Fibroblast of mammary gland (primary cell): ENCODE measurements at regions not wholly inside any gene's neighbourhood (a gene's known extent, or its start where the extent isn't known, plus 50 kb on each side); places are given as distances from the start of the nearest gene placed in this dataset.

Experiments
- DNase-seq: peaks from one replicate; pipeline ENCODE4 v3.0.0-alpha.2; 2010; ENCODE audit warnings: low read depth
- H3K4me3 ChIP-seq: 2 replicates; pipeline ENCODE4 v1.5.1; 2011; ENCODE audit warnings: low read depth, mild to moderate bottlenecking, low read length, moderate library complexity; ENCODE audit not compliant: control insufficient read depth
- CTCF ChIP-seq: conservative IDR thresholded peaks from 2 replicates; pipeline ENCODE4 v1.5.1; 2011; ENCODE audit warnings: low read depth, low read length, inconsistent platforms; ENCODE audit not compliant: control insufficient read depth, insufficient read depth

DNA sequence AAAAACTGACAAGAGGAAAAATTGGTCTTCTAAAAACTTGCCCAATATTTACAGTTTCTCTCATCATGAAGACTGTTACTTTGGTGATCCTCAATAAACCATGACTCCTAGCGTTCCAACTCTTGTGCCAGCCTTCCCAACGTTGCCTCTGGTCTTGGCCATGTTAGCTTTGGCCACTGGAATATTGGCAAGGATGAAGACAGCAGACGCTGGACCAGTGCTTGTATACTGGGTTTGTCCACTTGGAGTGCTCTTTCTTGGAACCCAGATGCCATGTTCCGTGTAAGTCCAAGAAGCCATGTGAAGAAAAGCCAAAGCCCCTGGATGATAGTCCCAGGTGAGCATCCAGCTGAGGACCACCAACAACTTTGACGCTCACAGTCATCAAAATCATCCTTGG lies 379.6 kb downstream of the NUAK1 start:
- no peak for TF ChIP-seq CTCF
- no peak overlapping the region for H3K4me3 ChIP-seq
- no peak for DNase-seq

DNA sequence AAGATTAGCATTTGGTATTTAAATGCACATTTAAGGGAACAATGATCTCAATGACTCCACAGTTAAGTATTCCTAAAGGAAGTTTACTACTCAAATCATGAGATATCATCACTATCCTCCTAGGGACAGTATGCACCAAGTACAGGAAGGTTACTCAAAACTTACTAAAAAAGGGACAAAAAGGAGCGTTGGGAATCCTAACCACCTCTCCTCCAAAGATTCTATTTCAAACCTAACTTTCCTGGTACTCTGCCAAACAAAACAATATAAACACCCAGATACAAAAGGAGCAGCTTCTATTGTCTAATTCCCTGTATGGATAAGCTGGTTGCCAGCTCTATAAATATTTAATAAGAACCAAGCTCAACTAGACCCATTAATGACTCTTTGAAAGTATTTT lies 377.7 kb downstream of the NUAK1 start:
- no peak for DNase-seq
- no peak overlapping the region for H3K4me3 ChIP-seq
- no peak for TF ChIP-seq CTCF

DNA sequence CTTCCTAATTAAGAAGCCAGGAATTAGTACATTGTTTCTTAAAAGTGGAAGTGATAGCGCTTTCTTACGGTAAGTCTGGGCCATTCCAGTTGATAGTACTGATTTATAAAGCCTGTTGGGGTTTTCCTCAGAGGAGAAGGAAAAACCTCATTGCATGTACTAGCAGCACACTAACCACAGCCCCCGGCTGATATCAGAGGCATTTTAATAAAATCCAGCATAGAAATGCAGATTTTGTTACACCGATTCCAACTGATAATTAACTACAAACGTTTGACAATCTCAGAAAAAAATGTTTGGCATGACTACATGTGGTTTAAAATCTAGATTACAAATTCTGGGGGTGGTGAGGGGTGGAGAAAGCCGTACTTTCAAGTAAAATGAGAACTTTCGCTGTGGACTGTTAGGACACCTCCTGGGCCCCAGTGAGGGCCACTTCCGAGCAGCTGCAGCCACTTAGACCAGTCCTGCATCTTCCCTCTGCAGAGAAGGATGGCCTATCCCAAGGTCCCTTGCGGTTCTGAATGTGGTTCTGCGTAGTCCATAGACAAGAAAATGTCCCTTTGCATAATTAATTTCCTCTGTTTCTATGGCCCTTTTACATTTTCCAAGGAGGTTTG lies 374.4 kb downstream of the NUAK1 start:
- H3K4me3 ChIP-seq = no peak overlapping the region
- no peak for TF ChIP-seq CTCF
- DNase-seq = no peak

DNA sequence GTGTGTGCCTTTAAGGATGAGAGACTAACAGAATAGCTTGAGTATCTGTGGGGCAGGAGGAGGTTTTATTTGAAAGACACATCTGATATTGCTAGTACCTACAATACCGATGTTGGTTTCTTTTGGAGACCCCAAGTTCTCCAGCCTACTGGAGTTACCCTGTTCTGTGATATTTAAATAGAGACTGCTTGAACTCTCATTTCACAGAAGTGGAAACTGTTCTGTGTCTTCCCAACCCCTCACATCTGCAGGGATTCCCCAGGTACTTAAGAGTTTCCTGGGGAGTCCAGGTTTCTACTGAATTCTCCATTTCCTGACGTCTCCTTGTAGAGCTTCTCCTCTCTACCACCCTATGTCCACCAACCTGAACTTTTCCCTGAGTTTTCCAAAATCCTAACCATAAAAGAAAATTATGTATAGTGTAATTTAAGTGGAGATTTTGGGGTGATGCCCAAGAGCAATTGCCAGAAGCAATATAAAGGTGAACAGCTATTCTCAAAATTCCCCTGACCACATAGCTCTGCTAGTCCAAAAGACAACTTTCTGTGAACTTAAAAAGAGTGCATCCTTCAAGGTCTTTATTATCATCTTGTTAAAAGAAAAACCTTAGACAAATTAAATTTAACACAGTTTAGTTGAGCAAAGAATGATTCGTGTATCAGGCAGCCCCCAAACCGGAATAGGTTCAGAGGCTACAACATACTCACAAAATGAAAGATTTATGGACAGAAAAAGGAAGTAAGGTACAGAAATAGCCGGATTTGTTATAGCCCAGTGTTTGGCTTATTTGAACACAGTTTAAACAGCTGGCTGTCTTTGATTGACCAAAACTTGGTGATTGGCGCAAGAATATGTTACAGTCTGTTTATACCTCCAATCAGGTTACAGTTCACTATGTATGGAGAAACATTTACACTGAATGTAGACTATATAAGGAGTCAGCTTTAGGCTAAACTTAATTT lies 373.4 kb downstream of the NUAK1 start:
- TF ChIP-seq CTCF = no peak
- no peak for DNase-seq
- H3K4me3 ChIP-seq = no peak overlapping the region

GRCh38 chr12:105766029-105766428 lies 372.7 kb downstream of the NUAK1 start:
- TF ChIP-seq CTCF = no peak
- H3K4me3 ChIP-seq = no peak overlapping the region
- DNase-seq = no peak

DNA sequence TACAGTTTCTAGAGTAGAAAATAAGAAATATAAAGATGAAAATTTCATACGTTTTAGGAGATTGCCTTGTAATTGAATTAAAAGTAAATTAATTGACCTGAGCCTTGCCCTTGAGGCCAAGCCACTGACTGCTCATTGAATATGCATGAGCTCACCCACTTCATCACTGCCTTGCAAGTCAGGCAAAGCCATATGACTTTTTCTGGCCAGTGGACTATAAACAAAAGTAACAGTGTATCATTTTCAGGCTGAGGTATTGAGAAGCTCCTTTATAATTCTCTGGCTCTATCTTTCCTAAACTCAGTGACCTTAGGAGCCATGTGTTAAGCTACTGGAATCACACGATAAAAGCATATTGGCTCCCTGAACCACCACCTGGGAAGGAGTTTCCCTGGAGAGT lies 369.3 kb downstream of the NUAK1 start:
- DNase-seq = no peak
- no peak for TF ChIP-seq CTCF
- no peak overlapping the region for H3K4me3 ChIP-seq
